Astrocyte of the cerebellum (primary cell): ENCODE measurements at regions not wholly inside any gene's neighbourhood (a gene's known extent, or its start where the extent isn't known, plus 50 kb on each side); places are given as distances from the start of the nearest gene placed in this dataset.

Experiments used
- DNase-seq: peaks from one replicate; pipeline ENCODE4 v3.0.0-alpha.2; 2011; ENCODE audit warnings: low read depth
- H3K4me3 ChIP-seq: 2 replicates; pipeline ENCODE4 v1.5.1; 2011; ENCODE audit warnings: mild to moderate bottlenecking, low read depth, low read length, moderate library complexity
- in situ Hi-C: cut with HindIII; loops from 2 replicates; pipeline ENCODE4 v1.10.0; 2017; ENCODE audit warnings: low sequenced_read_pairs
- TF ChIP-seq, protein P1 (sequence below): IDR thresholded peaks from 2 replicates; pipeline ENCODE4 v1.5.1; 2012; ENCODE audit warnings: low read length, low read depth, moderate library complexity, mild to moderate bottlenecking; ENCODE audit errors: missing control alignments

DNA sequence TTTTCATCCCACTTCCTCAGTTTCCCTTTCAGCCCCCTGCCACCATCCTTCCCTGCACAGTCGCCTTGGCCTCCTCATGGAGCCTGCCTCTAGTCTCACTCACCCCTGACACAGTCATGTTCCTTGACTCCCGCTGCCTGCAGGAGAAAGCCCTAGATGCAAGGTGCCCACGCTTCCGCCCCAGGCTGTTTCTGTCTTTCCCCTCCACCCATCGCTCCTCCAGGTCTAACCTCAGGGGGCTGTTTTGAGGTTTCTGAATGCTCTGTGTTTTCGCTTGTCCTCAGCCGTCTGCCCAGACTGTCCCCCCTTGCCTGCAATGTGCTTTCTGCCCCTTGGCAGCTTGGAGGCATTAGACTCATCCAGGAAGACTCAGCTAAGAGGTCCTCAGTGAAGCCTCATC, 89.9 kb downstream of the EMX2 start:
- no peak overlapping the region for H3K4me3 ChIP-seq
- no peak for DNase-seq
- TF ChIP-seq, protein P1, sequence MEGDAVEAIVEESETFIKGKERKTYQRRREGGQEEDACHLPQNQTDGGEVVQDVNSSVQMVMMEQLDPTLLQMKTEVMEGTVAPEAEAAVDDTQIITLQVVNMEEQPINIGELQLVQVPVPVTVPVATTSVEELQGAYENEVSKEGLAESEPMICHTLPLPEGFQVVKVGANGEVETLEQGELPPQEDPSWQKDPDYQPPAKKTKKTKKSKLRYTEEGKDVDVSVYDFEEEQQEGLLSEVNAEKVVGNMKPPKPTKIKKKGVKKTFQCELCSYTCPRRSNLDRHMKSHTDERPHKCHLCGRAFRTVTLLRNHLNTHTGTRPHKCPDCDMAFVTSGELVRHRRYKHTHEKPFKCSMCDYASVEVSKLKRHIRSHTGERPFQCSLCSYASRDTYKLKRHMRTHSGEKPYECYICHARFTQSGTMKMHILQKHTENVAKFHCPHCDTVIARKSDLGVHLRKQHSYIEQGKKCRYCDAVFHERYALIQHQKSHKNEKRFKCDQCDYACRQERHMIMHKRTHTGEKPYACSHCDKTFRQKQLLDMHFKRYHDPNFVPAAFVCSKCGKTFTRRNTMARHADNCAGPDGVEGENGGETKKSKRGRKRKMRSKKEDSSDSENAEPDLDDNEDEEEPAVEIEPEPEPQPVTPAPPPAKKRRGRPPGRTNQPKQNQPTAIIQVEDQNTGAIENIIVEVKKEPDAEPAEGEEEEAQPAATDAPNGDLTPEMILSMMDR, result no peak
- in situ Hi-C loops, result no loop called here

DNA sequence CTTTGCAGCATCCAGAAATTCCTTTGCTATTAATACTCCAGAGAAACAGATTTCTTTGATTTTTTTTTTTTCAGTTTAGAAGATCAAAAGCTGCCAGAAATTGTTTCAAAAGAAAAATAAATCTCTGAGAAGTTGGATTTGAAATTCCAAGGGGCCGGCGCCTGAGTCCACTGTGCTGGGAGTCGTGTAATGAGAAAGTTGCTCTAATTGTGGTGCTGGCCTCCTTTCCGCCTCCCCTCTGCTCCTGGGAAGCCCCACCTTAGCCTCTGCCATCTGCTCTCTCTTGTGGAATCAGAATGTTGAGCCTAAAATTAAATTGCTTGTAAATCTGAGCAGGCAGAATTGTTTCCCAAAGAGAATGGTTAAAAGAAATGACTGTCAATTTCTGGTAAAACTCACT, 93.3 kb downstream of the EMX2 start:
- H3K4me3 ChIP-seq, result no peak overlapping the region
- TF ChIP-seq, protein P1, result no peak
- in situ Hi-C loops, result no loop called here
- DNase-seq, result no peak

DNA sequence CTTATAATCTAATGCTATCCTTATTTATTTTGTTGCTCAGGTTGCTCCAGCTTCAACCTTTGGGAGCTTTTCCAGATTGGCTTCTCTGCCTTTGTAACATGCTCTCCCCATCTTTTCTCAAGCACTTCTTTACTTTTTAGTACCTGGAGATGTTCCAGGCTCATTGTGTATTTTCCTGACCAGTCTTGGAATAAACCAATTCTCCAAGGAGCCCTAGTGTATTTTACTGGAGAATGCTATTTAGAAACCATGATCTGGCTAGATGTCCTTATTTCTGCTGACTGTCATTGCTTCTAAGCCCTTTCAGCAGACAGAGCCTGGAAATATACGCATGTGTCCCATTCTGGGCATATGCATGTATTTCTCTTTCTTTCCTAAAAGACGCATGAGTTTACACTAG, 95.7 kb downstream of the EMX2 start:
- TF ChIP-seq, protein P1, result no peak
- no peak for DNase-seq
- in situ Hi-C loops, result no loop called here
- no peak overlapping the region for H3K4me3 ChIP-seq

DNA sequence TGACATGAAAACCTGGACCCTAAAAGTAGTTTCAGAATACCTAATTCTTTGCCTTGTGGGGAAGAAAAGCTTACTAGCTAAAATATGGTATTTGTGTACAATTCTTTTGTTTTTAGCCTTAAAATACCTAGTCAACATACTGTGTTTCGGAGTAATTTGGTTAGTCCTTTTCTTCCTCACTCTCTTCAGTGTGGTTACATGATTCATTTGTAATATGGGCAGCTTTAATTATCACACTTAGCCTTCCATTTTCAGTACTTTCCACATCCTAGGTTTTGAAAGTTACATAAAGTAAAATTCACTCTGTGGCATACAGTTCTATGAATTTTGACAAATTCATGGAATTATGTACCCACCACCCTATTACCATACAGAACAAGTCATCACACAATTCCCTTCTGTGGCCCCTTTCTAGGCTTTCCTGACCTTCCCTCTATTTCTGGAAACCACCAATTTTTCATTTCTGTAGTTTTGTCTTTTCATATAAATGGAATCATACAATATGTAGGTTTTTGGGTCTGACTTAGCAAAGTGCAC, 96.2 kb downstream of the EMX2 start:
- DNase-seq, result no peak
- in situ Hi-C loops, result no loop called here
- TF ChIP-seq, protein P1, result no peak
- H3K4me3 ChIP-seq, result no peak overlapping the region

DNA sequence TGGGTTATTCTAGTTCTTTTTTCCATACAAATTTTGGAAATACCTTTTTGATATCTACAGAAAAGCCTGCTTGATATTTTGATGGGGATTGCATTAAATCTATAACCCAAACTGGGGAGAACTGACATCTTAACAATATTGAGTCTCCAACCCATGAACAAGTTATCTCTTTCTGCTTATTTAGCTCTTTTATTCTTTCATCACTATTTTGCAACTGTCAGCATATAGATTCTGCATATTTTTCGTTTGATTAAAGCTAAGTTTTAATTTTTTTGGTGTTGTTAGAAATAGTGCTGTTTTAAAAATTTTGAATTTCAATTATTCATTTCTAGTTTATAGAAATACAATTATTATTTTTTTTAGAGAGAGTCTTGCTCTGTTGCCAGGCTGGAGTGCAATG, 97.9 kb downstream of the EMX2 start:
- TF ChIP-seq, protein P1, result no peak
- in situ Hi-C loops, result no loop called here
- no peak for DNase-seq
- no peak overlapping the region for H3K4me3 ChIP-seq

DNA sequence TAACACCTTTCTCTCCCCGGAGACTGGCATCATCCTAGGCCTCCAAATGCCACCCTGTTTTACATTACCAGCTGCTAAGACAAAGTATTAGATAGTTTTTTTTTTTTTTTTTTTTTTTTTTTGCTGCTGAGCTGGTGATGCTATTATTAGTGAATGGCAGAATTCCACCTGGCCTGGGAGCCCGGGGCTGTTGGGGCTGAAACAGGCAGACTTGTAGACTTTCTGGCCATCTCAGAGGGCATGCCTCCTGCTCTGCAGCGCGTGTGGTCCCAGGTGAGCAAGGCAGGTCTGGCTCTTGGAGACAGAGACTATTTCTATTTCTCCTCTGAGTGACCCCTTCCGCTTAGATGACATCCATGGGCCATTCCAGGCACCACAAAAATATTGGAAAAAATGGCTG, 104.2 kb downstream of the EMX2 start:
- TF ChIP-seq, protein P1, result no peak
- in situ Hi-C loops, result no loop called here
- H3K4me3 ChIP-seq, result no peak overlapping the region
- no peak for DNase-seq

DNA sequence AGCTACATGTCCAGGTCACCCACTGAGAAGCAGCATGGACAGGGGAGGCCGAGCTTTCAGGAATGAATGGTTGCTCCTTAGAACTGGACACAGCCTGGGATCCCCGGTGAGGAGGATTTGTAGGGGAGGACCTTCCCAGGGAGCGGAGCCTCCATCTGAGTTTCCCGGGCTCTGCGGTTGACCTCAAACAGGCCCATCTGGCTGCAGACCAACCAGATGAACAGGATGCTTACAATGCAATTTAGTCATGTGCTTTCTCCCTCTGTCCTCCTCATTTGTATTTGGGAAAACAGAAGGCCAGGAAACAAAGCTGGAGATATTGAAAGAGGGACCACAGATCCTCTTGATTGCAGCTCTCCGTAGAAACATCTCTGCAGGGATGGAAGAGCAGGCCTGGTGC, 104.8 kb downstream of the EMX2 start:
- DNase-seq, result no peak
- no peak overlapping the region for H3K4me3 ChIP-seq
- TF ChIP-seq, protein P1, result no peak
- in situ Hi-C loops, result no loop called here
